ENCODE measurements at regions not wholly inside any gene's neighbourhood (a gene's known extent, or its start where the extent isn't known, plus 50 kb on each side); places are given as distances from the start of the nearest gene placed in this dataset.

DNA sequence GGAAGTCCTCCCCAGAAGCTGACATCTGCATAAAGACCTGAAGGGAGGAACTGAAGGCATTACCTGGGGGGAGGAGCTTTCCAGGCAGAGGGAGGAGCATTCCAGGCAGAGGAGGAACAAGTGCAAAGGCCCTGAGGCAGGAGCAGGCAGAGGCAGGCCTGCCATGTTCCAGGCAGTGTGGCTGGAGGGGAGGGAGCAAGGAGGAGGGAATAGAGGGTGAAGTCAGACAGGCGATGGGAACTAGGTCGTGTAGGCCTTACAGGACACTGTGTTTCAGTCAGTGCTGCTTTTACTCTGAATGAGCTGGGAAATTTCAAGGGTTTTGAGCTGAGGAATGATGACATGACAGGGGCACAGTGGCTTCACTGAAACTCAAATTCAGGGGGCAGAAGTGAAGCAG, 292.7 kb downstream of the BCOR start:
- TF ChIP-seq, protein P1, sequence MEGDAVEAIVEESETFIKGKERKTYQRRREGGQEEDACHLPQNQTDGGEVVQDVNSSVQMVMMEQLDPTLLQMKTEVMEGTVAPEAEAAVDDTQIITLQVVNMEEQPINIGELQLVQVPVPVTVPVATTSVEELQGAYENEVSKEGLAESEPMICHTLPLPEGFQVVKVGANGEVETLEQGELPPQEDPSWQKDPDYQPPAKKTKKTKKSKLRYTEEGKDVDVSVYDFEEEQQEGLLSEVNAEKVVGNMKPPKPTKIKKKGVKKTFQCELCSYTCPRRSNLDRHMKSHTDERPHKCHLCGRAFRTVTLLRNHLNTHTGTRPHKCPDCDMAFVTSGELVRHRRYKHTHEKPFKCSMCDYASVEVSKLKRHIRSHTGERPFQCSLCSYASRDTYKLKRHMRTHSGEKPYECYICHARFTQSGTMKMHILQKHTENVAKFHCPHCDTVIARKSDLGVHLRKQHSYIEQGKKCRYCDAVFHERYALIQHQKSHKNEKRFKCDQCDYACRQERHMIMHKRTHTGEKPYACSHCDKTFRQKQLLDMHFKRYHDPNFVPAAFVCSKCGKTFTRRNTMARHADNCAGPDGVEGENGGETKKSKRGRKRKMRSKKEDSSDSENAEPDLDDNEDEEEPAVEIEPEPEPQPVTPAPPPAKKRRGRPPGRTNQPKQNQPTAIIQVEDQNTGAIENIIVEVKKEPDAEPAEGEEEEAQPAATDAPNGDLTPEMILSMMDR (IDR thresholded peaks at IDR 0.05) = no peak
- no peak for TF ChIP-seq POLR2A (IDR thresholded peaks at IDR 0.05)

Measured in uterus (tissue), 2 donors.